Frontal cortex (tissue), 3 donors: ENCODE measurements at regions not wholly inside any gene's neighbourhood (a gene's known extent, or its start where the extent isn't known, plus 50 kb on each side); places are given as distances from the start of the nearest gene placed in this dataset.

ENCODE experiments used
- DNase-seq, 2 donors: peaks; one replicate each; pipeline ENCODE4 v3.0.0; 2012; ENCODE audit warnings: low spot score in 2 of 2
- FAIRE-seq: peaks from 2 replicates; lab custom pipeline; 2012; peaks lifted over from hg19 to GRCh38; lab: Jason Lieb, UNC
- donor health status: control.
- donor health status: control.
- donor health status: control.

DNA sequence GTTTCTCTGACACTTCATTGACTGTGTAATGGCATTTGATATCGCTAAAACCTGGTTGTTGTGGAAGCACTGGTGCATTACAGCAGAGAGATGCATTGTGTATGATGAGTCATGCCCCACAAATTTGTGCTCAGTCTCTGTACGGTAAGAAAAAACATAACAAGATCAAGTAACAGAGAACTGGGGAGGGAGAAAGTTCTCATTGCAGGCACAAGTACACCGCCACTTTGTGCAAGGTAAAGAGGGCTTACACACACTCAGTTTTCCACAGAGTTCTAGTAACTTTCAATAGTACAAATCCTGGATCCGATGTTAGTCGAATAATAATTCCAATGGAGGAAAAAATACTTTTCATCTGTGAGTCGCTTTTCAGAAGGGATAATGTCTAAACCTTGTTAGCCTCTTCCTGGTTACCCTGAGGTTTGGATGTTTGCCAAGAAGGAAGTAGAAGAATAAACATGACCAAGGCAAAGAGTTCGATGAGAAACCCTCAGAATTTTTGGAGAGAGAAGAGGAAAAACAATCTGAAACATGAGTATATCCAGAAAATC, 512.5 kb upstream of the SLIT2 start:
- DNase-seq: no peak
- no peak for FAIRE-seq

DNA sequence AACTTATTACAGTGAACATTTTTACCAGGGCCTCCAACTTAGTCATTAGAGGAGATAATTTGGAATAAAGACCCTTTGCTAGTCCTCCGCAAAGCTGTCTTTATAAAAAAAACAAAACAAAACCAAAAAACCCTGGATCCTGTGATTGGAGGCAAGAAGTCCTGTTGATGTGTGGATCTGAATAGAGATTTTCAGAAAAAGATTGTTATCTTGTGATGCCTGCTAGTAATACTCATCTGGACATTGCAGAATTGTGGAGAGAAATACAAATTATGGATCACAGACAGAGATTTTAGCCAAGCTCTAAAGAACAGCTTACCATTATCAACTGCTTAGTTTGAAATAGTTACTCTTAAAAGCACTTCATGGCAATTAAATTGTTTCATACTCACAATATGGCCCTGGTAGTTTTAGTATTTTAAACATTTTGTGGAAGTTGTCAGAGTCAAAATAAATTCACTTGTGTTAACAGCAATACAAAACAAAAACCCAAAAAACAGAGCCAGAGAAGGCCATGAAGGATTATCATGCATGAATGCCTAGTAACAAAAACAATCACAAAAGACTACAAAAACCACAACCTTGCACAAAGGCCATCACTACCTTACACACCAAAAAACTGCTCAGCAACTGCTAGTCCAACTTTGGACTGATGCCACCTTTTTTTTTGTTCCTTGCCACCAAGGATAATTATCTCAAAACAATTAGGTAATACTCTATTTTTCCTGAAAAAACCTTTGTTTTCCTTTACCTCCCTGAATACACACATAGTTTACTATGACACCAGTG, 514.5 kb upstream of the SLIT2 start:
- DNase-seq (no peak), FAIRE-seq (no peak)

DNA sequence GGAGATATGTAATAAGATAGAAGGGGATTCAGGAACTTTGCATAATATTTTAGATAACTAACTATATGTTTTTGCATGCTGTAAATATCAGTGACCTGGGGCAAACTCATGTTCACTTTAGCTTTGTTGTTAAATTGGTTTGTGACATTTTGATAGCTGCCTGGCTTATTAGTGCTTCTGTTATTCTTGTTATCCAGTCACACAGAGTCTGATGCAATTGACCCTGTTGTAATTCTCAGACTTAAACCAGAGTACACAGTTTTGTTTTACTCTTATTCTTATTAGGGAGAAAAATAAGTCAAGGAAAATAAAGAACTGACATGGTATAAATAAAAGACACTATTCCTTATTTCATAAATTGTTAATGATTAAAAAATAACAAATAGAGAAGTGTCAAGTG, 516.7 kb upstream of the SLIT2 start:
- peak; percentile 17 for FAIRE-seq

DNA sequence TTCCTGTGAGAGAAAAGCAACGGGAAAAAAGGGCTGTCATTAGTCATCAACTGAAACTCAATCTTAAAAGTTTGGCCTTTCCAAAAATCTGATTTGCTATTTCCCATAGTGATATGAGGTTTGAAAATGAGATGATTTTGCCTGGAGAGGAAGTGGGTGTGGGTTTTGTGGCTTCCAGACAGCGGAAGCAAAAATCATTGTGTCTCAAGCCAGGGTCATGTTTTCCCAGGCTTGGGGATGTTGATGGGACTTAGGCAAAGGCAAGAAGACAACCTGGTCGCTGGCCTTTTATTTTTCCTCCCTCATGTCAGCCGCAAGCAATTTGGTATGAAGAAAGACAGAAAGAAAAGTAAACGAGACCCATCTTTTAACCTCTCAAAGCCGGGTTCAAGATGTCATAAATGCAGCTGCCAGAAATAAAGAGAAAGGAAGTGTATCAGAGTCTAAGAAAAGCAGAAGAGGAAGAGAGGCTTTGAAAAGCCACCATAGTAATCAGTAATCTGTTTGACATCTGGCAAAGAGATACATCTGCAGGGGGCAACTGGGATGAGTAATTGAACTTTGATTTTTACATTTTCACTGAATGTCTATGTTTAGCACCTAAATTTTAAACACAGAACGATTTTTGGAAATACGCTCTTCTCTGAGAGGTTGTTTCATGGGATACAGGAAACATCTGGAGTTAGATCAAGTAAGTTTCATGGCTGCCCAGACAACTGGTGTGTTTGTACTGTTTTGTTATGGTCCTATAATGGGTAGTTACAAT, 521.6 kb upstream of the SLIT2 start:
- no peak for DNase-seq
- no peak for FAIRE-seq

More for the DNA sequence above, 516.7 kb upstream of the SLIT2 start:
- DNase-seq: no peak

DNA sequence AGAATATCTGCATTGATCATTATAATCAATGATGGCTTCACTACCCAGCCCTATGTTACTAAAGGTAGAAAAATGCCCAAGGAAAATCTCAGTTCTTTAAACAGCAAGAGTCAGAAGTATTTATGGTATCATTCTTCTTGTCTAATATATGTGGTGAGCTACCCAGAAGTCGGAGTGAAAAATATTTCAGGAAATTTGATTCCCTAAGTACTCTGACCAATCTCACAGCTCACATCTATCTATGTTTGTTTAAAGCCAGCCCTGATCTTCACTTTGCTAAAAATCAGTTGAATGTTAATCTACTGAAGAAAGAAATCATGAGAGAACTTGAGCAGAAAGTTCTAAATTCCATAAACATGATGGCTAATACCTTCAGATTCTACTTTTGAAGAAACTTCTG, 522.9 kb upstream of the SLIT2 start:
- FAIRE-seq (no peak), DNase-seq (no peak)

DNA sequence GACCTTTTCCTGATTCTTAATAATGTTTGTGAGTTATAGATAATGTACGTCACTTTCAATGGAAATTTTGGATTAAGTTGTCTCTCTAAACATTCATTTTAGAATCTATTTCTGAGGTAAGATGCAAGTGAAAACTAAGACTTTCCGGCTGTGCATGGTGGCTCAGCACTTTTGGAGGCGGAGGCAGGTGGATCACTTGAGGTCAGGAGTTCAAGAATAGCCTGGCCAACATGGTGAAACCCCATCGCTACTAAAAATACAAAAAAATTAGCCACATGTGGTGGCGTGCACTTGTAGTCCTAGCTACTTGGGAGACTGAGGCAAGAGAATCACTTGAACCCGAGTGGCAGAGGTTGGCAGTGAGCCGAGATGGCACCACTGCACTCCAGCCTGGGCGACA, 524.6 kb upstream of the SLIT2 start:
- FAIRE-seq: no peak
- no peak for DNase-seq

DNA sequence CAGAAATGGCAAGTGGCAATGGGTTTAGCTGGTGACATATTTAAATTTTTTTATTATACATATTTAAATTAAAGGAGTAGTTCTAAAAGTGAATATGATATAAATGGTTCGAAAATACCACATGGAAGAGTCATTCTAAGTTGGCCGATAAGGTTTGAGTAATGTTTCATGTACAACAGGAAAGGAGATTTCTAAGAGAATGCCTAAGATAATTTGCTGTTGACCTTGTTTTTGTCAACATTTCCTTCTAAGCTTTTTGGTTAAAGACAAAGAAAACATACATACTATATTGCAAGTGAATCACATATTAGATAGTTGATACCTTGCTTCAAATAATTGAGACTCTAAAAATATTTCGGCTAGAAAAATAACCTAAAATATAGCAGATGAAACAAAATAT, 526.6 kb upstream of the SLIT2 start:
- FAIRE-seq: no peak

DNA sequence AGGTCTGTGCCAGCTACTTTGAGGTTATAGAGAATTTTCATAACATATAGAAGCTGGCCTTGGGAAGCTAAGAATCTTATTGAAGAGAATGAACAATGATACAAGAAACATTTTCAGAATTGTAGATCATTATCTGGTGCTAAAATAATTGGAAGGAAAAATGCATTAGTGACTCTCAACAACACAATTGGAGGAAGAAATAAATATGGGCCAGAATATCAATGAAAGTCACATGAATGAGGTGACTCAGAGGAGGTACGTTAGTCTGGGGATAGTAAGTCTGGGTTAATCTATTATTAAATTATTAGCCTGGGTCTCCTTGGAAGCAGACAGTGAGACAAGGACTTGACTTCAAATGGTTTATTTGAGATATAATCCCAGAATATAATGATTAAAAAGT, 529.3 kb upstream of the SLIT2 start:
- no peak for DNase-seq
- FAIRE-seq: no peak

More for the DNA sequence above, 526.6 kb upstream of the SLIT2 start:
- no peak for DNase-seq

DNA sequence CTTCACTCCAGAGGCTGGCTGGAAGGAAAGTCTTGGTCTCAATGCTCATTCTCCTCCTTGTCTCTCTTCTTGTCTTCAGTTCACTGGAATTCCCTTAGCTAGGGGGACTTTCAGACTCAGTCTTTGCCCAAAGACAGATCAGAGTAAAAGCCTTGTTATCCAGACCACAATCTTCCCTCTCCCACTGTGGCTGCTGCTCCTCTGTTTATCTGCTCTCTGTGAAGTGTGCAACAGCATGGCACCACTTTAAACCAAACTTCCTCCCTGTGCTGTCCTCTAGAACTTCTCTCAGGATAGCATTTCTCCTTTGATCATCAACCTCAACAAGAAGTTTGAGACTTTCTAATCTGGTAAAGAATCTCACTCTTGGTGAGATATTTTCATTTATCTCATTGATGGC, 530.1 kb upstream of the SLIT2 start:
- FAIRE-seq: no peak

DNA sequence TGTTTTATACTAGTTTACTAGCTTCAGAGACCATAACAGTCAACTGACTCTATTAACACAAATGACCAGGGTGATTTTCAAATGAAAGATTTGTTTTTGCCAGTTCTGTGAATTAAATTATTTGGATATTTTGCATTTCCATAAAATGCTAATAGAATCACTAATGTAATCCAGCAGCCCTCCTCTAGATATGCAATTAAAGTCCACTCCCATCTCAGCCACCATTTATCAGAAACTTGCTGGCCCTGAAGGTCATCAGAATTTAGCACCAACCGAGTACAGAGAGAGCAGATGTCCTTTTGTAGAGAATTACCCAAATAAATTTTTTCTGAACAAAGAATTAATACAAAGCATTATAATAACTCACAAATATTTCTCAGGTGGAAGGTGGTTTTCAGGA, 531.1 kb upstream of the SLIT2 start:
- DNase-seq (no peak), FAIRE-seq (no peak)

More for the DNA sequence above, 530.1 kb upstream of the SLIT2 start:
- DNase-seq: no peak

DNA sequence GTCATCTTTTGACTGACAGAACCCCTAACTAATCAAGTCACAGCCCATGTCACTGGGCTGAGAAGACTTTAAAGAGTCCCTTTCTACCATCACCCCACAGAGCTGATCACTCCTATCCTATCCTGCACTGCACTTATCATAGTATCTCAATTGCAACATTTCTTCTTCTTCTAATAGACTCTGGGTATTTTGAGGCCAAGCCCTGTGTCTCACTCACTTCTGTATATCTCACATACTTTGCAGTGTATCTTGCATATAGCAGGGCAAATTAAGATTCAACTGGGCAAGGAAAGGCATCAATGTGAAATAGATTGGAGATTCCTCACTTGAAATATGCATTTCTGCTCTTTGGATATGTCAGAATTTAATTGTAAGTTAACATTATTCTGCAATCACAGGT, 531.5 kb upstream of the SLIT2 start:
- DNase-seq (no peak), FAIRE-seq (no peak)

DNA sequence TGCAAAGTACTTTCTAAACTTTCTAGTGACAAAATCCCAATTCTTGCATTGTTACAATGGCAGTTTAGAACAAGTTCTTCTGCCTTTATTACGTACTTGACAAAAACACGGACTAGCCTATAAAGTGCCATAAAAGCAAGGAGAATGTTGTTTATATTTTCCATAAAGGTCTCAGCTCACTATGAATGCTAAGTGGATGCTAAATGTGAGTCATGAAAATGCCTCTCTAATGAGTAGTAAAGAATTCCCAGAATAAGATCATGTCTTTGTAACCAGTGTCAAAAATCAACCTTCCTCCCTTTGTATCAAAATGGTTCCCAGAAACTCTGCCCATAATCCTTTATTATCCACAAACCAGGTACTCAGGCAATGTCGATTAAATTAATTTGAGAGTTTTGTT, 539.8 kb upstream of the SLIT2 start:
- DNase-seq: no peak
- no peak for FAIRE-seq

DNA sequence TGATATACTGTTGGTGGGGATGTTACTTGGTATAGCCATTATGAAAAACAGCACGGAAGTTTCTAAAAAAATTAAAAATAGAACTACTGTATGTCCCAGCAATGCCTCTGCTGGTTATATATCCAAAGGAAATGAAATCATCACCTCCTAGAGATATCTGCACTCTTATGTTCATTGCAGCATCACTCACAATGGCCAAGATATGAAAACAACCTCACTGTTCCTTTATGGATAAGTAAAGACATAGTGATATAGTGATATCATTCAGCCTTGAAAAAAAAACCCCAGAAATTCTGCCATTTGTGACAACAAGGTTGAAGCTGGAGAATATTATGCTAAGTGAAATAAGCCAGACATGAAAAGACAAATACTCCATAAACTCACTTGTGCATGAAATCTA, 543.8 kb upstream of the SLIT2 start:
- DNase-seq (no peak), FAIRE-seq (no peak)

DNA sequence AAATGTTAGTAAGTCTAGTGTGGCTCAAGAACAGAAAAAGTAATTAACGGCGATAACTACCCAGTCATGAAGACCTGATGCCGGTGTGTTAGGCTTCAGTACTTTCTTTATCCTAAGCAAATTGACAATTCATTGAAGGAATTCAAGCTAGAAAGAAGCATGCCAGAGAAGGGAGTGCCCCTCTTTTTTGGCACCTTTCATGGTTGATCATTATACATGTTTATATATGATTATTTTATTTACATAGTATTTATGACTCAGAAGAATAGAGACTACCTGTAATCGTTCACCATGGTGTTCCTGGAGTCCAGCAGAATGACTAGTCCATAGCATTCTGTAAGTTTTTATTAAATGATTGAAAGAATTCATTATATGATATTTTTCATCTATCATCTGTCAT, 548.3 kb upstream of the SLIT2 start:
- FAIRE-seq: no peak

DNA sequence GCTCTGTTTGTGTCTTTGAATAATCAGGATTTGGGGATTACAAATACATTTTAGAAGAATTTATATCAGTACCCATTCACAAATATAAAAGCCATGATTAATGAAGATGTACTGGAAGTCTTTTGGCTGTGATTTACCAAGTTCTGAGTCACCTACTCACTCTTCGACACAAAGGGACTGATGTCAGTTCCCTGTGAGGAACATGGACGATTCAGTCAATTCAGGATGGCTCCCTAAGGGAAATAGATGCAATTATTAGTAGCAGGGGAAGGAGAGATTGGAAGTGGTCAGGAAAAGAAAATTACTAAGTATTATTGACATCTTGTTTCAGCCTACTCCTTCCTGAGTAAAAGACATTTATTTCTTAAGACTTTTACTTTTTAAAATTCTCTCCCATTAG, 550.7 kb upstream of the SLIT2 start:
- no peak for DNase-seq
- FAIRE-seq: no peak

More for the DNA sequence above, 548.3 kb upstream of the SLIT2 start:
- DNase-seq: no peak

DNA sequence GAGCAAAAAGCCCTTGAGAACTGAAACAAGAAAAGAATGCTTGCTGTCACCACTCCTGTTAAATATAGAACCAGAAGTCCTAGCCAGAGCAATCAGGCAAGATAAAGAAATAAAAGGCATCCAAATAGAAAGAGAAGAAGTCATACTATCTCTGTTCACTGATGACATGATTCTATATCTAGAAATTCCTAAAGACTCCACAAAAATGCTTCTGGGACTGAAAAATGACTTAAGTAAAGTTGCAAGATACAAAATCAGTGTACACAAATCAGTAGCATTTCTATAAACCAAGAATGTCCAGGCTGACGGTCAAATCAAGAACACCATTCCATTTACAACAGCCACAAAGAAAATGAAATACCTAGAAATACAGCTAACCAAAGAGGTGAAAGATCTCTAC, 552.7 kb upstream of the SLIT2 start:
- FAIRE-seq (no peak), DNase-seq (no peak)

DNA sequence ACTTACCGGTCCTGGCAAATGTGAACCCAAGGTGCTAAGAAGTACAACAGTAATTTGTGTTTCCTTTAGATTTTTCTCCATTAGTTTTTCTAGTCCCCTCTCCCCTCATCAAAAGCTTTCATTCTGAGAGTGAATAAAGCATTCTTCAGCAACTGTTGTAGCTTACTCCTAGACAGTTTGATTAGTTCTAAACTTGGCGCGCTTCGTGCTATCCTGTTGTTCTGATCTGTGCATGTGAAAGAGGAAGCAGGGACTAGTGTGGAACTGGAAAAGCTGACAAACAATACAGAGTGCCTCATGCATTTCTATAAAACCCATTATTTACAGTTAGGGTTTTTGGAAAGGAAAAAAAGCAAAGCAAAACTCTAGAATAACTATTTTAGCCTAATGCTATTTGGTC, 556.9 kb upstream of the SLIT2 start:
- FAIRE-seq (no peak), DNase-seq (no peak)

DNA sequence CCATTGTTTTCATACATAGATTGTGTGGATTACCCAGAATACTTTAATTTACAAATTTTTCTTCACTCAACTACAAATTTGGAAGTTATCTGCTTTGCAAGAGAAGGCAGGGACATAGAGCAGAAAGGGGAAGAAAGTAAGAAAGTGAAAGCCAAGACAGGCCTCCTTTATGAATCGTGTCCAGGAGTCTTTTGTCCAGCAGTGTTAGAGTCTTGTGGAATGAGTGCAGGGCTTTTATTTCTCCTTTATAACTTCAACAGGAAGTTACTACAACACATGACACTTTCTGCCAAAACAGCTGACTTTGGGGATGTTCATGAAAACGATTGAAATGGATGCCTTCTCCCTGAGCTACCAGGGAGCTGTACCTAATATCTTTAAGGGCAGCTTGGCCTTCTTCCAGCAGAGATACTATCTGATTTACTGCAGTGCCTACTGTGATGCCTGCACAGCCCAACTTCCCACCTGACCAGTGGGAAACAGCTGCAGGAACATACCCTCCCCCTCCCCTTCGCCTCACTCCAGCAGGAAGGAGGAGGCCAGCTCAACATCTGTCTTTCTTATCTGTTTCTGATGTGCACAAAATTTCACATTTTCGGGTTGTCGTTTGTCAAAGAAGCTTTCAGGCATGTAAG, 557.7 kb upstream of the SLIT2 start:
- FAIRE-seq: no peak
- no peak for DNase-seq

DNA sequence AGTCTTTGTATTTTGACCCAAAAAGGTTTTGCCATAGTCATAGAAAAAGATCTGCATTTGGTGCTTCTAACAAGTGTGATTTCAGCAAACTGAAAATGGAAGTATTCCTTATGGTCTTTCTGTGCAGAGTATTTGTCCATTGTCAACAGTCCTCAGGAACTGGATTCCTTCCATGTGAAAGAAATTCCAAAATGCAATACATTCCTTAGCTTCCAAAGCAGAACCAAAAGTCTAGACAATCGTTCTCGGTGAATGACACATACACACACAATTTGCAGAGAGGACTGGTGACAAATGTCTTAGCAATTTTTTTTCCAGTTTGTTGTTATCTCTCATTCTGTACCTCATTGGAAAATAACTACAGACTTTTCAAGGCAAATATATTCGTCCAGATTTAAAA, 562.2 kb upstream of the SLIT2 start:
- FAIRE-seq (no peak), DNase-seq (no peak)

DNA sequence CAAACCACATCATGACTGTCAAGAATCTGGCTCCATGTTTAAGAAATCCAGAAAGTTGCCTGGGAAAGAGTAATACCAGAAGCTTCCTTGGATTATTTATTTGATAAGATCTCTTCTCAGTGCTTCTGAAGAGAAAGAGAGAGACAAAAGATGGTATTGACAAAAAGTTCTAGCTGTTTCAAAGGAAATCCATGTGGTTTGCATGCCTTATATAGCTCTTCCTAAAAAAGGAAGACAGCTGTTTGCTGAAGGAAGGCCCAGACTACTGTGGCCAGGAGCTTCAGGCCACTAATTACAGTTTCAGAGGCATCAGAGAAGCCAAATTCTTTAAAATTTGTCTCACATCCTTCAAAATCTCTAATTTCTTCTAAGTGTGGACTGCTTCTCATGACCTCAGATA, 565.2 kb upstream of the SLIT2 start:
- FAIRE-seq (no peak), DNase-seq (no peak)

DNA sequence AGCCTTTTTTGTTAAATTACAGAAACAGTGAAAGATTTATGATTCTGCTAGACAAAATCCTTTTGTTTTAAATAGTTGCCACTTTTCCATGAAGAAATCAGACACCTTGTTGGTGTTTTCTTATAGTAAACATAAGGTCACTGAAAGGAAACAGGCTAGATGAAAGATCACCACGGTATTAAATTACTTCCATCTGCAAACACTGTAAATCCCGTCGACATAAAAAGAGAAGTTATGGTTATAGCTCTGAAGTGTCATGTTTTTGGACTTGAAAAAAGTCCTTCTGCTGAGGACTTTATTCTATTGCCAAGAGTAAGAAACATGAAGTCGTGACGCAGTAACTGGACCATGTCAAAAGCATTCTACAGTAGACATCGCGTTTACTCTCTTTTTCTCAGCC, 567.6 kb upstream of the SLIT2 start:
- FAIRE-seq (no peak), DNase-seq (no peak)
